K562 (cell line): ENCODE measurements at regions not wholly inside any gene's neighbourhood (a gene's known extent, or its start where the extent isn't known, plus 50 kb on each side); places are given as distances from the start of the nearest gene placed in this dataset.

Experiments used
- ATAC-seq: fragments of 200-7000 bp; cut with Tn5 transposase; 3 replicates; pipeline ENCODE4 v1.9.1; 2020; ENCODE audit warnings: moderate library complexity
- BruUV-seq: library from RNA; stranded (reverse); fragments of 400-500 nt; replicated peaks from 2 replicates; lab custom pipeline; 2021; lab: Mats Ljungman, UMichigan
- CTCF ChIA-PET: fragments of 300-600 bp; formaldehyde crosslinking; extraction: SDS; loops from one replicate; lab custom pipeline; 2021; ENCODE audit warnings: low intra/inter-chr PET ratio; lab: Yijun Ruan, JAX
- POLR2A ChIA-PET: fragments of 300-600, 350-650 bp; sonication (Branson Sonifier 250); formaldehyde crosslinking; extraction: SDS; loops from one replicate; lab custom pipeline; 2021; ENCODE audit warnings: antibody characterized with exemption, inconsistent platforms; lab: Yijun Ruan, JAX
- DNase-seq, 4 experiments: peaks; one replicate each; pipeline versions ENCODE4 v3.0.0 to v3.0.0-alpha.2; 2011 to 2018; ENCODE audit warnings: low spot score in 3 of 4, mixed read lengths in 3 of 4; ENCODE audit errors: extremely low read depth in 1 of 4
- FAIRE-seq: peaks from 2 replicates; lab custom pipeline; 2011; peaks lifted over from hg19 to GRCh38; lab: Jason Lieb, UNC
- H2AFZ ChIP-seq: 2 replicates; pipeline ENCODE4 v1.6.0; 2011; ENCODE audit warnings: low read depth, low read length, control low read depth, inconsistent platforms
- H3K27ac ChIP-seq: fragments of 200-600 bp; 3 replicates; pipeline ENCODE4 v1.8.0; 2011; ENCODE audit warnings: low read depth, mild to moderate bottlenecking, control low read depth, inconsistent platforms, low read length, moderate library complexity, mixed read lengths; ENCODE audit errors: extremely low read depth
- H3K27me3 ChIP-seq, 2 experiments: fragments of 300-600 bp in 1 of 2; 2 replicates in 1 of 2; 3 replicates in 1 of 2; pipeline versions ENCODE4 v1.6.0 to v1.8.0; 2011; ENCODE audit warnings: inconsistent platforms in 2 of 2, low read length in 2 of 2, mild to moderate bottlenecking in 1 of 2, mixed read lengths in 1 of 2, moderate library complexity in 1 of 2; ENCODE audit not compliant: control insufficient read depth in 2 of 2, insufficient read depth in 2 of 2
- H3K36me3 ChIP-seq: fragments of 300-600 bp; 3 replicates; pipeline ENCODE4 v1.8.0; 2011; ENCODE audit warnings: mild to moderate bottlenecking, low read length, inconsistent platforms; ENCODE audit not compliant: control insufficient read depth, insufficient read depth
- H3K4me1 ChIP-seq, 2 experiments: fragments of 200-600 bp in 1 of 2; replicated peaks in 1 of 2; 2 replicates in 1 of 2; 3 replicates in 1 of 2; pipeline versions ENCODE4 v1.5.1 to v1.8.0; 2011; ENCODE audit warnings: inconsistent platforms in 2 of 2, low read length in 2 of 2, mild to moderate bottlenecking in 1 of 2, mixed read lengths in 1 of 2, moderate library complexity in 1 of 2; ENCODE audit not compliant: control insufficient read depth in 2 of 2, insufficient read depth in 2 of 2
- H3K4me2 ChIP-seq: 2 replicates; pipeline ENCODE4 v1.6.1; 2011; ENCODE audit warnings: low read length, control low read depth, inconsistent platforms, mixed read lengths; ENCODE audit not compliant: insufficient read depth
- H3K4me3 ChIP-seq: fragments of 200-600 bp; sonication (generic), shearing (Covaris generic); 2 replicates; pipeline ENCODE4 v1.5.1; 2016; ENCODE audit warnings: control low read depth, inconsistent platforms
- H3K79me2 ChIP-seq: fragments of 200-600 bp; 3 replicates; pipeline ENCODE4 v1.8.0; 2011; ENCODE audit warnings: low read length, inconsistent platforms; ENCODE audit not compliant: control insufficient read depth, insufficient read depth
- H3K9ac ChIP-seq, 2 experiments: 2 replicates each; pipeline versions ENCODE4 v1.6.0 to v1.6.1; 2011; ENCODE audit warnings: low read depth in 2 of 2, low read length in 2 of 2, control low read depth in 1 of 2, inconsistent platforms in 1 of 2, mild to moderate bottlenecking in 1 of 2, mixed read lengths in 1 of 2; ENCODE audit not compliant: insufficient read depth in 1 of 2
- H3K9me1 ChIP-seq: one replicate; pipeline ENCODE4 v1.6.0; 2011; ENCODE audit warnings: inconsistent platforms, mild to moderate bottlenecking, low read length, moderate library complexity; ENCODE audit not compliant: control insufficient read depth, insufficient read depth
- H3K9me3 ChIP-seq: replicated peaks from 2 replicates; pipeline ENCODE4 v1.5.1; 2011; ENCODE audit warnings: low read depth, low read length, inconsistent platforms; ENCODE audit not compliant: control insufficient read depth, insufficient read depth
- H4K20me1 ChIP-seq: replicated peaks from 2 replicates; pipeline ENCODE4 v1.6.1; 2011; ENCODE audit warnings: low read length, inconsistent platforms, mixed read lengths; ENCODE audit not compliant: control insufficient read depth, insufficient read depth
- CEBPG ChIP-seq, 3 experiments: fragments of 200-800 bp in 1 of 3; sonication (Bioruptor generic) in 1 of 3; sonication (generic) in 1 of 3; formaldehyde crosslinking in 1 of 3; IDR thresholded peaks in 2 of 3; conservative IDR thresholded peaks in 1 of 3; 2 replicates each; pipeline versions ENCODE4 v1.6.1 to v1.8.0; 2016 to 2022; ENCODE audit warnings: missing compliant biosample characterization in 2 of 3, missing genetic modification characterization in 2 of 3, mild to moderate bottlenecking in 1 of 3, missing genetic modification reagents in 1 of 3
- CREB3 ChIP-seq: fragments of 450-650 bp; conservative IDR thresholded peaks from 2 replicates; pipeline ENCODE4 v1.6.1; 2016; ENCODE audit warnings: missing genetic modification characterization, low read depth, mild to moderate bottlenecking, missing compliant biosample characterization, moderate library complexity
- GABPB1 ChIP-seq: sonication (generic); formaldehyde crosslinking; IDR thresholded peaks from 2 replicates; pipeline ENCODE4 v1.8.0; 2022; ENCODE audit warnings: mild to moderate bottlenecking, missing genetic modification reagents
- HNRNPLL ChIP-seq: fragments of 200-400 bp; formaldehyde crosslinking; IDR thresholded peaks from 2 replicates; pipeline ENCODE4 v1.6.1; 2017; ENCODE audit warnings: low read length, low read depth, mild to moderate bottlenecking; ENCODE audit not compliant: poor library complexity, severe bottlenecking
- POLR2AphosphoS2 ChIP-seq: IDR thresholded peaks from 2 replicates; pipeline ENCODE4 v1.6.1; 2012; ENCODE audit warnings: low read length, improper control_type of control experiment
- WGBS: fragments of 100-300 bp; shearing (Covaris generic); methylation state at CpG from one replicate; pipeline ENCODE4 v1.1.6; 2016; ENCODE audit warnings: low coverage, mixed read lengths; ENCODE audit not compliant: insufficient coverage; ENCODE audit errors: missing lambda C conversion rate; 5-methylcytosine and 5-hydroxymethylcytosine counted together
- in situ Hi-C: fragments of 300-500 bp; cut with MboI; formaldehyde crosslinking; loops from 4 replicates; pipeline ENCODE4 v1.15.0; 2018; ENCODE audit warnings: inconsistent platforms, mixed read lengths
- intact Hi-C: fragments of 100-400 bp; cut with micrococcal nuclease; formaldehyde crosslinking; loops from 2 replicates; pipeline ENCODE4 v1.14.2; 2022

GRCh38 chr4:32169841-32170240 lies 1449.7 kb downstream of the PCDH7 start:
- no peak for ATAC-seq
- no TSS peak for BruUV-seq
- WGBS = 43% methylated on average over 3 of the region's 3 CpGs
- H3K9ac ChIP-seq = no peak overlapping the region
- H3K79me2 ChIP-seq = no peaks in the 10 kb centered on the region
- H2AFZ ChIP-seq = no peak overlapping the region
- no peak for FAIRE-seq
- no peak for DNase-seq
- H4K20me1 ChIP-seq = no peaks in the 10 kb centered on the region
- in situ Hi-C loops = no loop called here
- no peaks in the 10 kb centered on the region for H3K4me1 ChIP-seq
- no peaks in the 10 kb centered on the region for H3K36me3 ChIP-seq
- H3K4me2 ChIP-seq = no peak overlapping the region
- H3K9me3 ChIP-seq = no peaks in the 10 kb centered on the region
- no peaks in the 10 kb centered on the region for H3K9me1 ChIP-seq
- ChIA-PET CTCF (no interaction called here), POLR2A (no interaction called here)
- H3K4me3 ChIP-seq = no peak overlapping the region
- intact Hi-C loops = no loop called here
- TF ChIP-seq GABPB1 (CRISPR knock-in tag) = no peak
- no peak for TF ChIP-seq CREB3
- TF ChIP-seq CEBPG (CRISPR knock-in tag; IDR thresholded peaks at IDR 0.05) = no peak
- TF ChIP-seq CEBPG (tag; conservative IDR thresholded peaks at IDR 0.05 in 1 of 2, IDR thresholded peaks at IDR 0.05 in 1 of 2) = peak in 1 of 2 experiments; percentile 39; a peak in 1 of 4 replicates
- TF ChIP-seq POLR2AphosphoS2 = no peak
- H3K27me3 ChIP-seq = no peaks in the 10 kb centered on the region
- H3K27ac ChIP-seq = no peak overlapping the region

- no peaks in the 10 kb centered on the region for H4K20me1 ChIP-seq
- H3K9me3 ChIP-seq = no peaks in the 10 kb centered on the region
- ChIA-PET POLR2A (no interaction called here), CTCF (no interaction called here)
- no peak for TF ChIP-seq HNRNPLL
- in situ Hi-C loops (no loop called here), intact Hi-C loops (no loop called here)
- no peak overlapping the region for H3K9ac ChIP-seq
- 73% methylated on average over 1 of the region's 1 CpG for WGBS
- H3K4me3 ChIP-seq = no peak overlapping the region
- no peaks in the 10 kb centered on the region for H3K27me3 ChIP-seq
- no peak for DNase-seq
- H3K27ac ChIP-seq = no peak overlapping the region
- no peak for ATAC-seq
- no peak for FAIRE-seq
- H3K36me3 ChIP-seq = no peaks in the 10 kb centered on the region
- H3K4me2 ChIP-seq = no peak overlapping the region
- no TSS peak for BruUV-seq
- H3K79me2 ChIP-seq = no peaks in the 10 kb centered on the region
- no peaks in the 10 kb centered on the region for H3K4me1 ChIP-seq
- no peak overlapping the region for H2AFZ ChIP-seq
- H3K9me1 ChIP-seq = no peaks in the 10 kb centered on the region
These were observed 1451.9 kb downstream of the PCDH7 start for GRCh38 chr4:32172086-32172485.
